GM23338 (cell line): ENCODE measurements at regions not wholly inside any gene's neighbourhood (a gene's known extent, or its start where the extent isn't known, plus 50 kb on each side); places are given as distances from the start of the nearest gene placed in this dataset.

ENCODE experiments used
- ATAC-seq: fragments of 200-7000 bp; cut with Tn5 transposase; 3 replicates; pipeline ENCODE4 v1.9.1; 2020
- DNase-seq: peaks from one replicate; pipeline ENCODE4 v3.0.0-alpha.2; 2015; ENCODE audit warnings: low spot score
- H2AFZ ChIP-seq: fragments of 200-600 bp; sonication (generic); 2 replicates; pipeline ENCODE4 v1.8.0; 2016; ENCODE audit warnings: antibody characterized with exemption, mild to moderate bottlenecking, moderate library complexity
- H3F3A ChIP-seq: fragments of 200-600 bp; sonication (generic); replicated peaks from 2 replicates; pipeline ENCODE4 v1.8.0; 2017; ENCODE audit warnings: antibody characterized with exemption, mixed run types, low read depth
- H3K27ac ChIP-seq: fragments of 200-600 bp; sonication (generic); 2 replicates; pipeline ENCODE4 v1.6.1; 2016; ENCODE audit warnings: low read depth
- H3K27me3 ChIP-seq: fragments of 200-600 bp; sonication (generic); 2 replicates; pipeline ENCODE4 v1.8.0; 2016; ENCODE audit warnings: mild to moderate bottlenecking, mixed run types, moderate library complexity; ENCODE audit not compliant: insufficient read depth
- H3K36me3 ChIP-seq: fragments of 200-600 bp; sonication (generic); 2 replicates; pipeline ENCODE4 v1.8.0; 2016; ENCODE audit warnings: mild to moderate bottlenecking; ENCODE audit not compliant: insufficient read depth
- H3K4me1 ChIP-seq: fragments of 200-600 bp; sonication (generic); 2 replicates; pipeline ENCODE4 v1.8.0; 2016; ENCODE audit warnings: mild to moderate bottlenecking, moderate library complexity; ENCODE audit not compliant: insufficient read depth
- H3K4me2 ChIP-seq: fragments of 200-600 bp; sonication (generic); 2 replicates; pipeline ENCODE4 v1.7.1; 2017; ENCODE audit warnings: mixed run types
- H3K4me3 ChIP-seq: fragments of 200-600 bp; sonication (generic); 2 replicates; pipeline ENCODE4 v1.6.1; 2016; ENCODE audit warnings: mixed run types
- H3K79me2 ChIP-seq: fragments of 200-600 bp; sonication (generic); replicated peaks from 2 replicates; pipeline ENCODE4 v1.8.0; 2017; ENCODE audit warnings: mild to moderate bottlenecking; ENCODE audit not compliant: insufficient read depth
- H3K9me2 ChIP-seq: fragments of 200-600 bp; sonication (generic); 2 replicates; pipeline ENCODE4 v1.8.0; 2017; ENCODE audit not compliant: insufficient read depth
- H4K20me1 ChIP-seq: fragments of 200-600 bp; sonication (generic); replicated peaks from 2 replicates; pipeline ENCODE4 v1.8.0; 2017; ENCODE audit warnings: mild to moderate bottlenecking; ENCODE audit not compliant: insufficient read depth
- H3K27ac Mint-ChIP-seq: 2 replicates; pipeline ENCODE4 v1.8.0; 2020; ENCODE audit warnings: inconsistent platforms, mild to moderate bottlenecking, moderate library complexity, mixed read lengths
- H3K27me3 Mint-ChIP-seq: 3 replicates; pipeline ENCODE4 v1.8.0; 2022; ENCODE audit warnings: low read depth, mild to moderate bottlenecking, moderate library complexity, mixed read lengths, inconsistent platforms; ENCODE audit not compliant: insufficient read depth, poor library complexity
- H3K36me3 Mint-ChIP-seq: 3 replicates; pipeline ENCODE4 v1.8.0; 2021; ENCODE audit warnings: low read depth, mild to moderate bottlenecking, inconsistent platforms, moderate library complexity, mixed read lengths
- H3K4me1 Mint-ChIP-seq: 3 replicates; pipeline ENCODE4 v1.8.0; 2020; ENCODE audit warnings: mild to moderate bottlenecking, inconsistent platforms, mixed read lengths
- H3K4me3 Mint-ChIP-seq: 3 replicates; pipeline ENCODE4 v1.8.0; 2021; ENCODE audit warnings: moderate library complexity, mild to moderate bottlenecking, inconsistent platforms, mixed read lengths
- H3K9me3 Mint-ChIP-seq: 3 replicates; pipeline ENCODE4 v1.8.0; 2020; ENCODE audit warnings: moderate library complexity, mild to moderate bottlenecking, inconsistent platforms, mixed read lengths
- ETS1 ChIP-seq: IDR thresholded peaks from 2 replicates; pipeline ENCODE4 v1.6.1; 2016; ENCODE audit warnings: antibody characterized with exemption
- EZH2 ChIP-seq: fragments of 200-600 bp; sonication (generic); IDR thresholded peaks from one replicate; pipeline ENCODE4 v1.8.0; 2017; ENCODE audit warnings: antibody characterized with exemption, mild to moderate bottlenecking, low read depth; ENCODE audit not compliant: unreplicated experiment
- REST ChIP-seq: IDR thresholded peaks from one replicate; pipeline ENCODE4 v1.6.1; 2018; ENCODE audit warnings: antibody characterized with exemption; ENCODE audit not compliant: unreplicated experiment
- STAT1 ChIP-seq: IDR thresholded peaks from one replicate; pipeline ENCODE4 v1.6.1; 2016; ENCODE audit warnings: antibody characterized with exemption; ENCODE audit not compliant: unreplicated experiment
- ZNF114 ChIP-seq: fragments of 250-450 bp; sonication (Bioruptor Pico); IDR thresholded peaks from 2 replicates; pipeline ENCODE4 v1.5.0; 2020; ENCODE audit warnings: mild to moderate bottlenecking, moderate library complexity
- ZNF331 ChIP-seq: fragments of 250-450 bp; sonication (Bioruptor Pico); IDR thresholded peaks from 2 replicates; pipeline ENCODE4 v1.5.0; 2020; ENCODE audit warnings: low read depth, mild to moderate bottlenecking, moderate library complexity
- ZNF462 ChIP-seq: fragments of 250-450 bp; sonication (Bioruptor Pico); IDR thresholded peaks from 2 replicates; pipeline ENCODE4 v1.5.0; 2020; ENCODE audit warnings: mild to moderate bottlenecking, moderate library complexity

DNA sequence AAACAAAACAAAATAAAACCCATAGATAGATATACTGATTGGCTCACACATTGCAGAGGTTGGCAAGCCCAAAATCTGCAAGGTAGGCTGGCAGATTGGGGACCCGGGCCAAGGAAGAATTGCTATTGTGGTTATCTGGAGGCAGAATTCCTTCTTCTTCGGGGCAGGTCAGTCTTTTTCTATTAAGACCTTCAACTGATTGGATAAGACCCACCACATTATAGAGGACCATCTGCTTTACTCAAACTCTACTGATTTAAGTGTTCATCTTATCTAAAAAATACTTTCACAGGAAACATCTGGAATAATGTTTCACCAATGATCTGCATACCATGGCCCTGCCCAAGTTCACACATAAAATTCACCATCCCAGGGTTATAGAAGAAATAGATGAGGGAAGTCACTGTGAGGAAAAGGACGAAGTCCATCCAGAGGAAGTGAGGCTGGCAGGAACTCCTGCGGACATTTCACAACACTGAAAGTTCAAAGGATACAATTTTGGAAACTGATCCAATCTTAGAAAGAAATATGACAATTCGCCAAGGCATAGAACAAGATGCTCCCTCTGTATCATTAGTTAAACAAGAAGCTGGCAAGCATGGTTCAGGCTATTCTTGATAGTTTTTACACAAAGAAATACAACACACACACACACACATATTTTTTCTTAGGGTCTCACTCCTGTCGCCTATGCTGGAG, 127.6 kb upstream of the MED13L start:
- Histone ChIP-seq H3K4me2 (no peak overlapping the region), H3K36me3 (no peaks in the 10 kb centered on the region), H3K9me2 (no peaks in the 10 kb centered on the region), H3F3A (no peaks in the 10 kb centered on the region), H2AFZ (no peak overlapping the region), H3K27me3 (no peaks in the 10 kb centered on the region), H3K27ac (no peak overlapping the region), H3K4me1 (no peaks in the 10 kb centered on the region), H3K79me2 (no peaks in the 10 kb centered on the region), H3K4me3 (no peak overlapping the region), H4K20me1 (no peaks in the 10 kb centered on the region)
- Mint-ChIP-seq H3K36me3 (no peaks in the 10 kb centered on the region), H3K27ac (no peak overlapping the region), H3K4me3 (no peak overlapping the region), H3K27me3 (peaks cover 2% of the 10 kb centered on the region), H3K9me3 (peaks cover 3% of the 10 kb centered on the region; the same call in 1 of the 3 replicates), H3K4me1 (peaks cover 7% of the 10 kb centered on the region)
- no peak for TF ChIP-seq ZNF114 (CRISPR knock-in tag)
- no peak for TF ChIP-seq REST
- TF ChIP-seq ETS1: no peak
- TF ChIP-seq ZNF462 (CRISPR knock-in tag): no peak
- TF ChIP-seq STAT1: no peak
- no peak for TF ChIP-seq ZNF331 (CRISPR knock-in tag)
- no peak for TF ChIP-seq EZH2
- DNase-seq (no peak), ATAC-seq (no peak)
